Lung (tissue), 11 donors: ENCODE measurements at regions not wholly inside any gene's neighbourhood (a gene's known extent, or its start where the extent isn't known, plus 50 kb on each side); places are given as distances from the start of the nearest gene placed in this dataset.

Experiments
- ATAC-seq: fragments of 200-7000 bp; cut with Tn5 transposase; one replicate; pipeline ENCODE4 v1.9.1; 2020; ENCODE audit warnings: moderate number of reproducible peaks; ENCODE audit not compliant: insufficient read depth, low FRiP score
- DNase-seq, 3 donors: peaks; one replicate each; pipeline ENCODE4 v3.0.0-alpha.2; 2013 to 2017
- H3K27ac ChIP-seq, 2 donors: one replicate each; pipeline ENCODE4 v1.5.1; 2013; ENCODE audit warnings: mild to moderate bottlenecking in 2 of 2, moderate library complexity in 2 of 2, control low read depth in 1 of 2, inconsistent platforms in 1 of 2, low read depth in 1 of 2, low read length in 1 of 2
- H3K27me3 ChIP-seq, 3 donors: one replicate each; pipeline ENCODE4 v1.5.1; 2013; ENCODE audit warnings: low read length in 2 of 3; ENCODE audit not compliant: control insufficient read depth in 3 of 3, insufficient read depth in 3 of 3
- H3K36me3 ChIP-seq, 4 donors: one replicate each; pipeline ENCODE4 v1.5.1; 2013; ENCODE audit warnings: low read length in 4 of 4, mild to moderate bottlenecking in 1 of 4, moderate library complexity in 1 of 4; ENCODE audit not compliant: control insufficient read depth in 4 of 4, insufficient read depth in 4 of 4
- H3K4me1 ChIP-seq, 5 donors: one replicate each; pipeline ENCODE4 v1.5.1; 2013; ENCODE audit warnings: low read length in 5 of 5, mild to moderate bottlenecking in 2 of 5, moderate library complexity in 1 of 5; ENCODE audit not compliant: control insufficient read depth in 5 of 5, insufficient read depth in 5 of 5
- H3K4me3 ChIP-seq: one replicate; pipeline ENCODE4 v1.5.1; 2013; ENCODE audit warnings: mild to moderate bottlenecking, control low read depth, moderate library complexity
- H3K9ac ChIP-seq, 2 donors: one replicate each; pipeline ENCODE4 v1.5.1; 2013; ENCODE audit warnings: low read length in 2 of 2, control low read depth in 1 of 2; ENCODE audit not compliant: insufficient read depth in 1 of 2
- H3K9me3 ChIP-seq, 4 donors: one replicate each; pipeline ENCODE4 v1.5.1; 2013; ENCODE audit warnings: low read length in 3 of 4, mild to moderate bottlenecking in 1 of 4, moderate library complexity in 1 of 4; ENCODE audit not compliant: control insufficient read depth in 4 of 4, insufficient read depth in 3 of 4
- CTCF ChIP-seq: IDR thresholded peaks from 2 replicates; pipeline ENCODE4 v1.5.1; 2012; ENCODE audit warnings: mild to moderate bottlenecking; ENCODE audit errors: control extremely low read depth, extremely low read depth
- WGBS, 2 donors: extraction: QIAGEN DNeasy Blood & Tissue Kit; methylation state at CpG; one replicate each; pipeline ENCODE4 v1.1.7; 2013; 5-methylcytosine and 5-hydroxymethylcytosine counted together
- donor health status: control.
- donor health status: control.
- donor health status: Bipolar disorder and iron deficiency.
- donor health status: healthy.
- donor health status: DM: yes; HTN: yes; CAD: no.

- no peak for ATAC-seq
Observed at GRCh38 chr2:54401554-54401953, 54.6 kb upstream of the SPTBN1 start.

GRCh38 chr2:54402350-54402749 lies 53.8 kb upstream of the SPTBN1 start:
- no peak for TF ChIP-seq CTCF
- H3K9ac ChIP-seq = no peak overlapping the region
- H3K4me1 ChIP-seq = peaks cover 1 to 16% (median 12%) of the 10 kb centered on the region in 5 donors
- H3K4me3 ChIP-seq = no peak overlapping the region
- H3K9me3 ChIP-seq = no peaks in the 10 kb centered on the region
- H3K27me3 ChIP-seq = no peaks in the 10 kb centered on the region
- H3K36me3 ChIP-seq = no peaks in the 10 kb centered on the region
- peak overlapping the region; percentile 51 to 66 for H3K27ac ChIP-seq
- WGBS, 2 donors = 61 to 85% methylated on average over 5 of the region's 5 CpGs
- DNase-seq (peak; percentile 83 to 89 (median 89)), ATAC-seq (peak; percentile 44)

More at GRCh38 chr2:54401554-54401953, 54.6 kb upstream of the SPTBN1 start:
- TF ChIP-seq CTCF = no peak
- Histone ChIP-seq H3K4me3 (no peak overlapping the region), H3K36me3 (no peaks in the 10 kb centered on the region), H3K9ac (no peak overlapping the region), H3K27ac (peak overlapping the region in 1 of 2 donors; percentile 66), H3K4me1 (peaks cover 0 to 15% (median 12%) of the 10 kb centered on the region in 5 donors), H3K27me3 (no peaks in the 10 kb centered on the region), H3K9me3 (no peaks in the 10 kb centered on the region)
- DNase-seq = peak in 2 of 3 donors; percentile 72 to 79

- DNase-seq = no peak
- H3K36me3 ChIP-seq = no peaks in the 10 kb centered on the region
- no peak for TF ChIP-seq CTCF
- peaks cover 1 to 27% (median 18%) of the 10 kb centered on the region in 5 donors for H3K4me1 ChIP-seq
- WGBS, 2 donors = 72 to 87% methylated on average over 5 of the region's 5 CpGs
- no peak overlapping the region for H3K4me3 ChIP-seq
- ATAC-seq = no peak
- H3K9me3 ChIP-seq = no peaks in the 10 kb centered on the region
- no peaks in the 10 kb centered on the region for H3K27me3 ChIP-seq
- no peak overlapping the region for H3K9ac ChIP-seq
- H3K27ac ChIP-seq = peak overlapping the region; percentile 45 to 70
Observed at GRCh38 chr2:54403512-54404238, 52.5 kb upstream of the SPTBN1 start.
